Spleen (tissue), 7 donors: ENCODE measurements at regions not wholly inside any gene's neighbourhood (a gene's known extent, or its start where the extent isn't known, plus 50 kb on each side); places are given as distances from the start of the nearest gene placed in this dataset.

Source experiments
- POLR2A ChIP-seq, 3 donors: fragments of 450-650 bp; IDR thresholded peaks; one replicate each; pipeline ENCODE4 v1.5.1; 2017; ENCODE audit warnings: antibody characterized with exemption in 3 of 3, mild to moderate bottlenecking in 1 of 3
- POLR2AphosphoS5 ChIP-seq, 3 donors: sonication (generic); formaldehyde crosslinking; IDR thresholded peaks; one replicate each; pipeline ENCODE4 v1.5.1; 2017; ENCODE audit warnings: antibody characterized with exemption in 3 of 3
- TF ChIP-seq, protein P1 (sequence below), 11 experiments: fragments of 200-600 bp in 7 of 11; fragments of 450-650 bp in 4 of 11; sonication (generic) in 4 of 11; IDR thresholded peaks in 8 of 11; conservative IDR thresholded peaks in 3 of 11; 1 replicate in 7 of 11; 2 replicates in 4 of 11; pipeline versions ENCODE4 v1.4.0 to v1.8.0; 2016 to 2021; ENCODE audit warnings: antibody characterized with exemption in 11 of 11, inconsistent platforms in 4 of 11, mild to moderate bottlenecking in 1 of 11
- donor health status: DM: no; HTN: no; CAD: no; lungs with moderate emphysema.
- donor health status: DM: no; HTN: no; CAD: no.
- donor health status: DM: no; HTN: no; CAD: no.

DNA sequence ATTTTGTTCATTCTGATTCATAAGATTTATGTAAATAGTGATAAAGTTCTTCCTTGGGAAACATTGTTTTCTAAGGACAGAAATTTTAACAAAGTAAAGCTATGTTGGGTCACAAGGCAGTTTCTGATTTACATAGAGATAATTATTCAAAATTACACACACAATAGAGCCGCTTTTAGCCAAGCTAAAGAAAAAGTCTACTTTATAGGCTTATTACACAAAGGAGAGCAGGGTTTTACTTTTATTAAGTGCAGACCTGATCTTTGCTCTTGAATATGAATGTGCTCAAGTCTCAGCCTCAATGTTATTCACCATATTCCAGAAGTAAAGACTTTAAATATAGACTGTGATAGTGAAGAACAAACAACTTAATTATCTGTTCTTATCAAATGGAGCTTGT lies 787.8 kb upstream of the LINC00305 start:
- TF ChIP-seq, protein P1, sequence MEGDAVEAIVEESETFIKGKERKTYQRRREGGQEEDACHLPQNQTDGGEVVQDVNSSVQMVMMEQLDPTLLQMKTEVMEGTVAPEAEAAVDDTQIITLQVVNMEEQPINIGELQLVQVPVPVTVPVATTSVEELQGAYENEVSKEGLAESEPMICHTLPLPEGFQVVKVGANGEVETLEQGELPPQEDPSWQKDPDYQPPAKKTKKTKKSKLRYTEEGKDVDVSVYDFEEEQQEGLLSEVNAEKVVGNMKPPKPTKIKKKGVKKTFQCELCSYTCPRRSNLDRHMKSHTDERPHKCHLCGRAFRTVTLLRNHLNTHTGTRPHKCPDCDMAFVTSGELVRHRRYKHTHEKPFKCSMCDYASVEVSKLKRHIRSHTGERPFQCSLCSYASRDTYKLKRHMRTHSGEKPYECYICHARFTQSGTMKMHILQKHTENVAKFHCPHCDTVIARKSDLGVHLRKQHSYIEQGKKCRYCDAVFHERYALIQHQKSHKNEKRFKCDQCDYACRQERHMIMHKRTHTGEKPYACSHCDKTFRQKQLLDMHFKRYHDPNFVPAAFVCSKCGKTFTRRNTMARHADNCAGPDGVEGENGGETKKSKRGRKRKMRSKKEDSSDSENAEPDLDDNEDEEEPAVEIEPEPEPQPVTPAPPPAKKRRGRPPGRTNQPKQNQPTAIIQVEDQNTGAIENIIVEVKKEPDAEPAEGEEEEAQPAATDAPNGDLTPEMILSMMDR (IDR thresholded peaks at IDR 0.05 in 8 of 11, conservative IDR thresholded peaks at IDR 0.05 in 3 of 11) = no peak
- TF ChIP-seq POLR2A (IDR thresholded peaks at IDR 0.05) = no peak
- no peak for TF ChIP-seq POLR2AphosphoS5 (IDR thresholded peaks at IDR 0.05)
